ENCODE measurements at regions not wholly inside any gene's neighbourhood (a gene's known extent, or its start where the extent isn't known, plus 50 kb on each side); places are given as distances from the start of the nearest gene placed in this dataset.

DNA sequence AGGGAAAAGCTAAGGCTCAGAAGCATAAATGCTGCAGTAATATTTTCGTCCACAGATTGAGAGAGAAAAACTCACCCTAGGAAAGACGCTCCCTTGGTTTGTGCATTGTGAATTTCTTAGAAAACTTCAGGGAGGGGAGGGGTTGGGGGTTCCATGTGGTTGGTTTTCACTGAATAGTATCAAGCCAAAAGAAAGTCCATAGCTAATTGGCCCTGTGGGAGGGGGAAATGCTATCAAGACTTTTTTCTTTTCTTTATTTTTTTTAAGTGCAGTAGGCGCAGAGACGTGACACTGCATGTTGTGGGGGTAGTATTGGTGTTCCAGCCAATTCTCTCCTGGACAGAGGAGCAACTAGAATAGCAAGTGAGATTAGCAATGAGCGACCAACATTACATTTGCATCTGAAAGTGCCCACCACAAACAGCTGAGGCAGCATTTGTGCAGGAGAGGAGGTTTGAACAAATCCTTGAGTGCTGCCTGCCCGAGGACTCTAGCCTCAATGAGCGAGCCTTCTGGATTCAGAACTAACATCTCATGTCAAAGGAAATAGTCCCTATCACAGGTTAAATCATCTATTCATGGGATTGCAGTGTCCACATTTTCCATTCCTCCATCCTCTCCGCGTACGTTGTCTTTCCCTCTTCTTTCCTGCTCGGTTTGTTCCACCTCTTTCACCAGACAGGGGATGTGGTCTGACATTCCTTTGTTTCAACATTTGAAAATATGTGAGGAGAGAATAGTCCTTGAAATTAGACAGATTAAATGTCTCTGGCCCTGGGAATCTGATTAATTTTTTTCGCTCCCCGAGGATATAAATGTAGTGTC lies 118.0 kb upstream of the MARK1 start:
- Histone ChIP-seq H3K27me3 (ENCODE audit: insufficient read depth in 3 of 3, low read length in 2 of 3) (no peaks in the 10 kb centered on the region), H3K9me3 (no peaks in the 10 kb centered on the region), H3K36me3 (ENCODE audit: insufficient read depth in 1 of 2, low read depth in 1 of 2) (no peaks in the 10 kb centered on the region), H3K27ac (no peak overlapping the region), H3K4me1 (no peaks in the 10 kb centered on the region), H3K4me3 (no peak overlapping the region)
- intact Hi-C loops (cut with DNase I): no loop called here
- WGBS, 3 donors: 33 to 43% (median 42%) methylated on average over 13 of the region's 13 CpGs
- TF ChIP-seq, protein P1, sequence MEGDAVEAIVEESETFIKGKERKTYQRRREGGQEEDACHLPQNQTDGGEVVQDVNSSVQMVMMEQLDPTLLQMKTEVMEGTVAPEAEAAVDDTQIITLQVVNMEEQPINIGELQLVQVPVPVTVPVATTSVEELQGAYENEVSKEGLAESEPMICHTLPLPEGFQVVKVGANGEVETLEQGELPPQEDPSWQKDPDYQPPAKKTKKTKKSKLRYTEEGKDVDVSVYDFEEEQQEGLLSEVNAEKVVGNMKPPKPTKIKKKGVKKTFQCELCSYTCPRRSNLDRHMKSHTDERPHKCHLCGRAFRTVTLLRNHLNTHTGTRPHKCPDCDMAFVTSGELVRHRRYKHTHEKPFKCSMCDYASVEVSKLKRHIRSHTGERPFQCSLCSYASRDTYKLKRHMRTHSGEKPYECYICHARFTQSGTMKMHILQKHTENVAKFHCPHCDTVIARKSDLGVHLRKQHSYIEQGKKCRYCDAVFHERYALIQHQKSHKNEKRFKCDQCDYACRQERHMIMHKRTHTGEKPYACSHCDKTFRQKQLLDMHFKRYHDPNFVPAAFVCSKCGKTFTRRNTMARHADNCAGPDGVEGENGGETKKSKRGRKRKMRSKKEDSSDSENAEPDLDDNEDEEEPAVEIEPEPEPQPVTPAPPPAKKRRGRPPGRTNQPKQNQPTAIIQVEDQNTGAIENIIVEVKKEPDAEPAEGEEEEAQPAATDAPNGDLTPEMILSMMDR (IDR thresholded peaks at IDR 0.05): no peak
- ATAC-seq (no peak), DNase-seq (no peak)

DNA sequence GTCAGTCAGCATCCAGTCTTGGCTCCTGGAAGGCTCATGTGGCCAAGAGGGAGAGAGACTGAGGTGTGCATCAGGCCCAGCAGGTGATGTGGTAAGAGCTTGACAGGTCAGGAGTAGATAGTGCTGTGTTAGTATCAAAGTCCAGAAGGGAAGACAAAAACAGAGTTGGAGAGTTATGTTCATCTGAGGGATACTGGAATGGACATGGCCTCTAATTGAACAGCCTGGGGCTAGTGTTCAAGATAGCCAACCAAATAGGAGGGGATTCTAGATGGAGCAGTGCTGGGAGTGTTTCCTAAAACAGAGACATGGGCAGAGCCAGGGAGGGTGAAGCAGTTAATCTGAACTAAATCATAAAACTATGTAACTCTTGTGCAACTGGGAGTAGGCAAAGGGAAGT lies 120.7 kb upstream of the MARK1 start:
- intact Hi-C loops (cut with DNase I): no loop called here
- no peak for ATAC-seq

DNA sequence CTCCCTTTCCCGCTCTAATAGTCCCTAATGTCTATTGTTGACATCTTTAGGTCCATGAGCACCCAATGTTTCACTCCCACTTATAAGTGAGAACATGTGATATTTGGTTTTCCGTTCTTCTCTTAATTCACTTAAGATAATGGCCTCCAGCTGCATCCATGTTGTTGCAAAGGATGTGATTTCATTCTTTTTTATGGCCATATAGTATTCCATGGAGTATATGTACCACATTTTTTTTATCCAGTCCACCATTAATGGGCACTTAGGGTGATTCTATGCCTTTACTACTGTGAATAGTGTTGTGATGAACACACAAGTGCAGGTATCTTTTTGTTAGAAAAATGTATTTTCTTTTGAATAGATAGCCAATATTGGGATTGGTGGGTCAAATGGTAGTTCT lies 126.0 kb upstream of the RAB3GAP2 start:
- H3K27me3 ChIP-seq (ENCODE audit: insufficient read depth in 3 of 3, low read length in 2 of 3): no peaks in the 10 kb centered on the region
- no peaks in the 10 kb centered on the region for H3K4me1 ChIP-seq
- H3K36me3 ChIP-seq (ENCODE audit: insufficient read depth in 1 of 2, low read depth in 1 of 2): no peaks in the 10 kb centered on the region
- WGBS, 3 donors: 88 to 89% (median 89%) methylated on average over 2 of the region's 2 CpGs
- TF ChIP-seq, protein P1 (IDR thresholded peaks at IDR 0.05): no peak
- H3K9me3 ChIP-seq: no peaks in the 10 kb centered on the region
- intact Hi-C loops (cut with DNase I): no loop called here
- DNase-seq: no peak
- ATAC-seq: no peak
- no peak overlapping the region for H3K27ac ChIP-seq
- H3K4me3 ChIP-seq: no peak overlapping the region

More for the DNA sequence above, 120.7 kb upstream of the MARK1 start:
- Histone ChIP-seq H3K9me3 (no peaks in the 10 kb centered on the region), H3K27me3 (ENCODE audit: insufficient read depth in 3 of 3, low read length in 2 of 3) (no peaks in the 10 kb centered on the region), H3K4me3 (no peak overlapping the region), H3K36me3 (ENCODE audit: insufficient read depth in 1 of 2, low read depth in 1 of 2) (no peaks in the 10 kb centered on the region), H3K27ac (no peak overlapping the region), H3K4me1 (no peaks in the 10 kb centered on the region)
- TF ChIP-seq, protein P1 (IDR thresholded peaks at IDR 0.05): no peak
- no peak for DNase-seq

DNA sequence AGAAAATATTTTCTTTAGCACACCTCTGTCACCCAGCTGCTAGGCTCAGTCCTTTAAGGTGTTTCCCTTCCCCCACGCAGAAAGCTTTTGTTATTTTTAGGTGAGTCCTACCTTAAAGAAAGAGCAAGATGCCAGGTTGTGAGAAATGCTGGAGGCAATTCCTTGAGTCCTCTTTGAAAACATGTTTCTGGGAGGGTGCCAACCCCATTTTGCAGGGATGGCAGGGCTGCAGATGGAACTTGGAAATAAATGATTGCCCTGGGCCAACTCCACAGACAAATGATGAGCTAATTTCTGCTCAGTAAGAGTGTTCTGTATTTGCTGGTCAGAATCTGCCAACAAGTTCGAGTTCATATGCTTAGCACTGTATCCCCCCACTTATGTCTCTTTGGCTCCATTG lies 119.2 kb upstream of the RAB3GAP2 start:
- WGBS, 3 donors: 46 to 55% (median 55%) methylated on average over 2 of the region's 2 CpGs
- no peaks in the 10 kb centered on the region for H3K27me3 ChIP-seq (ENCODE audit: insufficient read depth in 3 of 3, low read length in 2 of 3)
- no peaks in the 10 kb centered on the region for H3K36me3 ChIP-seq (ENCODE audit: insufficient read depth in 1 of 2, low read depth in 1 of 2)
- H3K4me3 ChIP-seq: no peak overlapping the region
- H3K4me1 ChIP-seq: no peaks in the 10 kb centered on the region
- DNase-seq: no peak
- no peaks in the 10 kb centered on the region for H3K9me3 ChIP-seq
- TF ChIP-seq, protein P1 (IDR thresholded peaks at IDR 0.05): no peak
- intact Hi-C loops (cut with DNase I): no loop called here
- no peak overlapping the region for H3K27ac ChIP-seq
- no peak for ATAC-seq

DNA sequence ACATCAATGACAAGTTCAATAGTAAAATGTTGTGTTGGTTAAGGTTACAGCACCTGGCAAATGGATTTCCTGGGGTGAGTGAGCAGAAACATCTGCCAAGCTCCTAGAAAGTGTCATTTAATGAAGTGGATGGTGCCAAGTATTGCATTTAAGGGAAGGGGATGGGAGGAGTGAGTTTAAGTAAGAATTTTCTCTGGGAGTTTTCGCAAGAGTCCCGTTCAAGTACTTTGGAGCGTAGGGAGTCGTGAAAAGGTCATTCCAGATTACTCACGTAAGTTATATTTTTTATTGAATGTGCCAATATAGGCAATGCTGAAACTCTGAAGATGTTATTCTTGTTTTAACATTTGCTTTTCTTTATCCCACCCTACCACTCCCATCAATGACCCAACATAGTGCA lies 117.4 kb upstream of the RAB3GAP2 start:
- DNase-seq: no peak
- intact Hi-C loops (cut with DNase I): loop anchor here in 1 of 2 donors (10.0 kb wide), 1 partner anchor 935 kb away; no protein-coding TSS in a partner anchor

More for the DNA sequence above, 117.4 kb upstream of the RAB3GAP2 start:
- Histone ChIP-seq H3K9me3 (peaks cover 3% of the 10 kb centered on the region), H3K36me3 (ENCODE audit: insufficient read depth in 1 of 2, low read depth in 1 of 2) (no peaks in the 10 kb centered on the region), H3K4me3 (no peak overlapping the region), H3K27me3 (ENCODE audit: insufficient read depth in 3 of 3, low read length in 2 of 3) (no peaks in the 10 kb centered on the region), H3K4me1 (no peaks in the 10 kb centered on the region), H3K27ac (no peak overlapping the region)
- WGBS, 3 donors: 52 to 68% (median 53%) methylated on average over 5 of the region's 5 CpGs
- no peak for ATAC-seq
- TF ChIP-seq, protein P1 (IDR thresholded peaks at IDR 0.05): no peak
